Natural killer cell treated with Interleukin-12 subunit alpha and Interleukin-12 subunit beta and Interleukin-15 and Interleukin-18, amount 100 ng/mL, for 72 hours (primary cell): ENCODE measurements at regions not wholly inside any gene's neighbourhood (a gene's known extent, or its start where the extent isn't known, plus 50 kb on each side); places are given as distances from the start of the nearest gene placed in this dataset.
"Not testable (repeated sequence)": the region's sequence is repeated elsewhere in the genome, so short reads cannot be mapped to it uniquely, and the experiment has no call there.

Experiments used
- ATAC-seq, 2 donors: fragments of 150-1000 bp; cut with Tn5 transposase in 1 of 2; sonication (Bioruptor Pico), chemical (Tn5 transposase) in 1 of 2; 2 replicates each; pipeline ENCODE4 v1.10.0; 2021
- DNase-seq: peaks from one replicate; pipeline ENCODE4 v3.0.0; 2022; ENCODE audit warnings: low spot score
- H3K27ac Mint-ChIP-seq, 2 donors: 1 replicate in 1 of 2; 2 replicates in 1 of 2; pipeline ENCODE4 v1.8.0; 2022; ENCODE audit warnings: mixed read lengths in 2 of 2, mild to moderate bottlenecking in 1 of 2, moderate library complexity in 1 of 2
- H3K27me3 Mint-ChIP-seq, 2 donors: 1 replicate in 1 of 2; 2 replicates in 1 of 2; pipeline ENCODE4 v1.8.0; 2022; ENCODE audit warnings: mixed read lengths in 2 of 2
- H3K36me3 Mint-ChIP-seq: one replicate; pipeline ENCODE4 v1.8.0; 2022; ENCODE audit warnings: mixed read lengths
- H3K4me1 Mint-ChIP-seq, 2 donors: 1 replicate in 1 of 2; 2 replicates in 1 of 2; pipeline ENCODE4 v1.8.0; 2022; ENCODE audit warnings: low read depth in 2 of 2, mixed read lengths in 2 of 2, mild to moderate bottlenecking in 1 of 2
- H3K4me3 Mint-ChIP-seq: one replicate; pipeline ENCODE4 v1.8.0; 2022; ENCODE audit warnings: mixed read lengths
- H3K9me3 Mint-ChIP-seq: 2 replicates; pipeline ENCODE4 v1.8.0; 2022; ENCODE audit warnings: mixed read lengths

GRCh38 chr12:97659117-97659880, 196.7 kb downstream of the RMST start:
- Mint-ChIP-seq H3K9me3 (peaks cover 8% of the 10 kb centered on the region), H3K36me3 (no peaks in the 10 kb centered on the region), H3K27me3 (no peaks in the 10 kb centered on the region), H3K4me3 (no peak overlapping the region), H3K4me1 (no peaks in the 10 kb centered on the region), H3K27ac (no peak overlapping the region)
- DNase-seq (no peak), ATAC-seq (no peak)

GRCh38 chr12:97666263-97666662, 203.7 kb downstream of the RMST start:
- Mint-ChIP-seq H3K9me3 (peaks cover 23% of the 10 kb centered on the region), H3K27ac (no peak overlapping the region), H3K36me3 (no peaks in the 10 kb centered on the region), H3K4me1 (no peaks in the 10 kb centered on the region), H3K27me3 (no peaks in the 10 kb centered on the region), H3K4me3 (no peak overlapping the region)
- ATAC-seq (no peak), DNase-seq (no peak)

- Mint-ChIP-seq H3K4me1 (no peaks in the 10 kb centered on the region), H3K9me3 (peaks cover 20% of the 10 kb centered on the region), H3K27me3 (no peaks in the 10 kb centered on the region), H3K27ac (no peak overlapping the region), H3K36me3 (no peaks in the 10 kb centered on the region), H3K4me3 (no peak overlapping the region)
- DNase-seq (no peak), ATAC-seq (no peak)
These were observed 210.3 kb downstream of the RMST start for GRCh38 chr12:97672870-97673269.

- peaks cover 16% of the 10 kb centered on the region for H3K9me3 Mint-ChIP-seq
- no peak overlapping the region for H3K4me3 Mint-ChIP-seq
- no peaks in the 10 kb centered on the region for H3K4me1 Mint-ChIP-seq
- DNase-seq = no peak
- H3K36me3 Mint-ChIP-seq = no peaks in the 10 kb centered on the region
- no peak overlapping the region for H3K27ac Mint-ChIP-seq
- H3K27me3 Mint-ChIP-seq = no peaks in the 10 kb centered on the region
- ATAC-seq = no peak
These were observed 218.1 kb downstream of the RMST start for GRCh38 chr12:97680751-97681150.

- H3K9me3 Mint-ChIP-seq = peaks cover 13% of the 10 kb centered on the region
- ATAC-seq (no peak), DNase-seq (no peak)
- no peaks in the 10 kb centered on the region for H3K4me1 Mint-ChIP-seq
- H3K27me3 Mint-ChIP-seq = no peaks in the 10 kb centered on the region
- no peak overlapping the region for H3K27ac Mint-ChIP-seq
- H3K4me3 Mint-ChIP-seq = no peak overlapping the region
- no peaks in the 10 kb centered on the region for H3K36me3 Mint-ChIP-seq
These were observed 219.3 kb downstream of the RMST start for GRCh38 chr12:97681612-97682504.

GRCh38 chr12:97685360-97685759, 222.8 kb downstream of the RMST start:
- Mint-ChIP-seq H3K27me3 (no peaks in the 10 kb centered on the region), H3K9me3 (peaks cover 6% of the 10 kb centered on the region), H3K36me3 (no peaks in the 10 kb centered on the region), H3K4me1 (no peaks in the 10 kb centered on the region), H3K27ac (no peak overlapping the region), H3K4me3 (no peak overlapping the region)
- no peak for ATAC-seq
- DNase-seq = no peak

- Mint-ChIP-seq H3K9me3 (peaks cover 17% of the 10 kb centered on the region), H3K4me1 (no peaks in the 10 kb centered on the region), H3K27me3 (no peaks in the 10 kb centered on the region), H3K4me3 (no peak overlapping the region), H3K27ac (no peak overlapping the region), H3K36me3 (no peaks in the 10 kb centered on the region)
- ATAC-seq (no peak), DNase-seq (no peak)
These were observed 239.3 kb downstream of the RMST start for GRCh38 chr12:97701901-97702300.

GRCh38 chr12:97711392-97711791, 248.8 kb downstream of the RMST start:
- DNase-seq (no peak), ATAC-seq (no peak)
- no peaks in the 10 kb centered on the region for H3K4me1 Mint-ChIP-seq
- H3K27ac Mint-ChIP-seq = no peak overlapping the region
- no peak overlapping the region for H3K4me3 Mint-ChIP-seq
- peaks cover 10% of the 10 kb centered on the region for H3K9me3 Mint-ChIP-seq
- no peaks in the 10 kb centered on the region for H3K36me3 Mint-ChIP-seq
- no peaks in the 10 kb centered on the region for H3K27me3 Mint-ChIP-seq

GRCh38 chr12:97713270-97713669, 250.7 kb downstream of the RMST start:
- no peak for DNase-seq
- H3K27me3 Mint-ChIP-seq = no peaks in the 10 kb centered on the region
- no peak overlapping the region for H3K4me3 Mint-ChIP-seq
- H3K9me3 Mint-ChIP-seq = peaks cover 10% of the 10 kb centered on the region
- no peaks in the 10 kb centered on the region for H3K36me3 Mint-ChIP-seq
- H3K27ac Mint-ChIP-seq = no peak overlapping the region
- no peak for ATAC-seq
- no peaks in the 10 kb centered on the region for H3K4me1 Mint-ChIP-seq

GRCh38 chr12:97714107-97714563, 251.5 kb downstream of the RMST start:
- Mint-ChIP-seq H3K27me3 (no peaks in the 10 kb centered on the region), H3K27ac (no peak overlapping the region), H3K9me3 (peaks cover 8% of the 10 kb centered on the region), H3K4me1 (no peaks in the 10 kb centered on the region), H3K4me3 (no peak overlapping the region), H3K36me3 (no peaks in the 10 kb centered on the region)
- ATAC-seq = no peak
- no peak for DNase-seq

- H3K4me3 Mint-ChIP-seq = no peak overlapping the region
- H3K27ac Mint-ChIP-seq = no peak overlapping the region
- H3K4me1 Mint-ChIP-seq = no peaks in the 10 kb centered on the region
- DNase-seq (no peak), ATAC-seq (no peak)
- peaks cover under 1% of the 10 kb centered on the region for H3K36me3 Mint-ChIP-seq
- H3K27me3 Mint-ChIP-seq = no peaks in the 10 kb centered on the region
- peaks cover 9% of the 10 kb centered on the region for H3K9me3 Mint-ChIP-seq
These were observed 253.8 kb downstream of the RMST start for GRCh38 chr12:97716356-97716755.

GRCh38 chr12:97723801-97724200, 261.2 kb downstream of the RMST start:
- not testable (repeated sequence) for H3K4me3 Mint-ChIP-seq, H3K4me1 Mint-ChIP-seq, DNase-seq, ATAC-seq, H3K36me3 Mint-ChIP-seq, H3K27ac Mint-ChIP-seq, H3K9me3 Mint-ChIP-seq, H3K27me3 Mint-ChIP-seq

- DNase-seq = no peak
- Mint-ChIP-seq H3K27ac (no peak overlapping the region), H3K36me3 (no peaks in the 10 kb centered on the region), H3K4me3 (no peak overlapping the region), H3K9me3 (peaks cover 18% of the 10 kb centered on the region), H3K27me3 (no peaks in the 10 kb centered on the region), H3K4me1 (no peaks in the 10 kb centered on the region)
- no peak for ATAC-seq
These were observed 282.9 kb downstream of the RMST start for GRCh38 chr12:97745406-97746101.

GRCh38 chr12:97748298-97748697, 285.7 kb downstream of the RMST start:
- ATAC-seq (no peak), DNase-seq (no peak)
- Mint-ChIP-seq H3K27ac (no peak overlapping the region), H3K27me3 (no peaks in the 10 kb centered on the region), H3K4me3 (no peak overlapping the region), H3K9me3 (peaks cover 21% of the 10 kb centered on the region), H3K36me3 (no peaks in the 10 kb centered on the region), H3K4me1 (no peaks in the 10 kb centered on the region)
